GM12864 (cell line): ENCODE measurements at regions not wholly inside any gene's neighbourhood (a gene's known extent, or its start where the extent isn't known, plus 50 kb on each side); places are given as distances from the start of the nearest gene placed in this dataset.
"Not testable (repeated sequence)": the region's sequence is repeated elsewhere in the genome, so short reads cannot be mapped to it uniquely, and the experiment has no call there.

Source experiments
- DNase-seq: peaks from one replicate; pipeline ENCODE4 v3.0.0-alpha.2; 2011; ENCODE audit warnings: low read depth
- H3K4me3 ChIP-seq: 2 replicates; pipeline ENCODE4 v1.5.1; 2011; ENCODE audit warnings: mild to moderate bottlenecking, low read depth, low read length, control low read depth
- CTCF ChIP-seq: IDR thresholded peaks from 2 replicates; pipeline ENCODE4 v1.5.1; 2011; ENCODE audit warnings: low read depth, mild to moderate bottlenecking, moderate library complexity, low read length, control low read depth, inconsistent platforms; ENCODE audit errors: missing control alignments

- H3K4me3 ChIP-seq = no peak overlapping the region
- TF ChIP-seq CTCF = no peak
- DNase-seq = no peak
Measured at GRCh38 chr4:112086036-112086434, 59.2 kb upstream of the FAM241A start.

- not testable (repeated sequence) for H3K4me3 ChIP-seq, DNase-seq
Measured at GRCh38 chr4:112086661-112087060, 58.6 kb upstream of the FAM241A start.

- DNase-seq, H3K4me3 ChIP-seq: not testable (repeated sequence)
Measured at GRCh38 chr4:112092330-112092729, 52.9 kb upstream of the FAM241A start.

DNA sequence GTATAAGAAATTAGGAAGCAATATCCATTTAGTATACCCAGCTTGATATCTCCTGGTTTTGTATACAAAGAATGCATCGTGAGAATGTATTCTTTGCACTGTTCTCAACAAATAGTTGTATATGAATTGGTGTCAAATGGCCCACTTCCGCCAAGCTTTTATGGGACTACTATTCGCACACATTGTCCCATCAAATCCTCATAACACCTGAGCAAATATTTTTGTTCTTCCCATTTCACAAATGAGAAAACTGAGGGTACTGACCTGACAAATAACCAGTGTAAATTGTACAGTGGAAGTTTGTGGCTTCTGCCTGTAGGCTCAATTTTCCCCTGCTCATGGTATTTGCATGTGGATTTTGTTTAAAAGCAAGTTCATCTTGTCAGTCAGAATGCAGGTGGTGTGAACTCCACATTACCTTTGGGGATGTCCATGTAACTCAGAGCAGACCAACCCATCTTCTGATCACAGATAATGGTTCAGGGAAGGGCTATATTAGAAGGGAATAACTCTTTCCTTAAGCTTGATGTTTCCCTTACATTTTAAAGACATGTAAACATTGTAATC is 51.5 kb upstream of the FAM241A start:
- TF ChIP-seq CTCF = no peak
- DNase-seq = no peak
- no peak overlapping the region for H3K4me3 ChIP-seq

GRCh38 chr4:112094330-112094729 is 50.9 kb upstream of the FAM241A start:
- TF ChIP-seq CTCF = no peak
- no peak overlapping the region for H3K4me3 ChIP-seq
- no peak for DNase-seq
